Activated naive CD4-positive, alpha-beta T cell treated with anti-CD3 and anti-CD28 coated beads, Interleukin-2, amount 10 ng/mL, durations not matched to agents 7 days and 5 days (primary cell): ENCODE measurements at regions not wholly inside any gene's neighbourhood (a gene's known extent, or its start where the extent isn't known, plus 50 kb on each side); places are given as distances from the start of the nearest gene placed in this dataset.

Experiments
- CTCF ChIA-PET: fragments of 350-600 bp; sonication (Branson Sonifier 250); formaldehyde crosslinking; loops from one replicate; lab custom pipeline; 2021; ENCODE audit warnings: antibody characterized with exemption; lab: Charles Lee
- DNase-seq: peaks from one replicate; pipeline ENCODE4 v3.0.0-alpha.2; 2020
- H3K27ac Mint-ChIP-seq: one replicate; pipeline ENCODE4 v1.8.0; 2021; ENCODE audit warnings: mild to moderate bottlenecking, moderate library complexity, mixed read lengths
- H3K27me3 Mint-ChIP-seq: one replicate; pipeline ENCODE4 v1.8.0; 2021; ENCODE audit warnings: mild to moderate bottlenecking, mixed read lengths
- H3K36me3 Mint-ChIP-seq: one replicate; pipeline ENCODE4 v1.8.0; 2021; ENCODE audit warnings: mixed read lengths
- H3K4me1 Mint-ChIP-seq: one replicate; pipeline ENCODE4 v1.8.0; 2021; ENCODE audit warnings: mixed read lengths
- H3K4me3 Mint-ChIP-seq: one replicate; pipeline ENCODE4 v1.8.0; 2021; ENCODE audit warnings: mild to moderate bottlenecking, moderate library complexity, mixed read lengths
- H3K9me3 Mint-ChIP-seq: one replicate; pipeline ENCODE4 v1.8.0; 2021; ENCODE audit warnings: mixed read lengths

DNA sequence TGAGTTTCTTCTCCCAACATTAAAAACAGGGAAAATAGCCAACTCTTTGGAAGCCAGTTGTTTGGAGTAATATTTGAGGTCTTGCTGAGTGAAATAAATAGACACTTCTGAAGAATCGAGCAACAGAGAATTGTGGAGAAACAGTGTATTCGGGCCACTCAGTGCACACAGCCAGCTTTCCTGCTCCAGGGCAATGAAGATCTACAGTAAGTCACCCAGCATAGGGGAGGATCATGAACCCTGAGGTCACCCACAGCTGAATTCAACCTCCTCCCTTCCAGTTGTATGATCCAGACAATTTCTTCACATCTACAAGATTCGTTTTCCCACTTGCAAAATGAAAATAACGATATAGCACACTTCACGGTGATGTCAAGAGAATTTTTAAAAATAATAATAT is 161.7 kb upstream of the BCL6 start:
- no peak for DNase-seq
- no peaks in the 10 kb centered on the region for H3K27me3 Mint-ChIP-seq
- CTCF ChIA-PET = no interaction called here
- H3K36me3 Mint-ChIP-seq = peaks cover 3% of the 10 kb centered on the region
- H3K4me1 Mint-ChIP-seq = peaks cover 8% of the 10 kb centered on the region
- no peaks in the 10 kb centered on the region for H3K9me3 Mint-ChIP-seq
- no peak overlapping the region for H3K27ac Mint-ChIP-seq
- no peak overlapping the region for H3K4me3 Mint-ChIP-seq

GRCh38 chr3:187909866-187910265 is 164.6 kb upstream of the BCL6 start:
- Mint-ChIP-seq H3K4me3 (no peak overlapping the region), H3K27ac (no peak overlapping the region), H3K36me3 (peaks cover 3% of the 10 kb centered on the region), H3K9me3 (peaks cover 2% of the 10 kb centered on the region), H3K4me1 (peaks cover 23% of the 10 kb centered on the region), H3K27me3 (no peaks in the 10 kb centered on the region)
- CTCF ChIA-PET = no interaction called here
- no peak for DNase-seq

- H3K27me3 Mint-ChIP-seq = no peaks in the 10 kb centered on the region
- CTCF ChIA-PET = no interaction called here
Measured at GRCh38 chr3:187912007-187912406, 166.7 kb upstream of the BCL6 start.

GRCh38 chr3:187913617-187914033 is 168.4 kb upstream of the BCL6 start:
- no peak overlapping the region for H3K4me3 Mint-ChIP-seq
- no peaks in the 10 kb centered on the region for H3K27me3 Mint-ChIP-seq
- DNase-seq = no peak
- H3K4me1 Mint-ChIP-seq = peaks cover 54% of the 10 kb centered on the region
- H3K36me3 Mint-ChIP-seq = peaks cover 3% of the 10 kb centered on the region
- CTCF ChIA-PET = interaction anchor here (0.8 to 1.4 kb wide), 4 partner anchors 14 to 173 kb away, joined by 3 read pairs; no protein-coding TSS in a partner anchor
- peaks cover 2% of the 10 kb centered on the region for H3K9me3 Mint-ChIP-seq
- no peak overlapping the region for H3K27ac Mint-ChIP-seq

More at GRCh38 chr3:187912007-187912406, 166.7 kb upstream of the BCL6 start:
- Mint-ChIP-seq H3K27ac (no peak overlapping the region), H3K36me3 (peaks cover 3% of the 10 kb centered on the region), H3K4me3 (no peak overlapping the region), H3K9me3 (peaks cover 2% of the 10 kb centered on the region), H3K4me1 (peaks cover 39% of the 10 kb centered on the region)
- DNase-seq = no peak

DNA sequence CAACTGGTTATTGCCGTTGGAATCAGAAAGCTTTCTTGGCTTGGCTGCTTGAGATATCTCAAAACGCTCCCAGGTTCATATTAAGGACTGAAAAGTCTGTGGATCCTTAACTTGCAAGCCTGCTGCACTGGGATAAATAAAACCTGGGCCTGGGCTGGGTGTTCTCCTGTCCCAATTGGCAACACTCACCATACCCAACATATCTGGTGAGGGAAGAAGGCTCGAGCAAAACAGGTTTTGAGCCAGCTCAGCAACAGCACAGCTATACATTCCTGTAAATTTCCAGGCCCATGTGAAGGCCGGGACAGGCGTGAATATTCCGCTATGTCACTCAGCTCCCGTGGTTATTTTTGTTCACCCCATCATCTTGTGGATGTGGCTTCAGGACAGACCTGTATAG is 169.0 kb upstream of the BCL6 start:
- Mint-ChIP-seq H3K4me1 (peaks cover 60% of the 10 kb centered on the region), H3K27me3 (no peaks in the 10 kb centered on the region), H3K9me3 (peaks cover 2% of the 10 kb centered on the region), H3K27ac (no peak overlapping the region), H3K4me3 (no peak overlapping the region), H3K36me3 (peaks cover 3% of the 10 kb centered on the region)
- CTCF ChIA-PET = interaction anchor here (0.8 to 1.4 kb wide), 3 partner anchors 14 to 167 kb away, joined by 3 read pairs; no protein-coding TSS in a partner anchor
- no peak for DNase-seq

- DNase-seq = no peak
- Mint-ChIP-seq H3K27me3 (peaks cover 3% of the 10 kb centered on the region), H3K36me3 (peaks cover under 1% of the 10 kb centered on the region), H3K4me1 (peaks cover 67% of the 10 kb centered on the region), H3K27ac (no peak overlapping the region), H3K4me3 (no peak overlapping the region), H3K9me3 (peaks cover 2% of the 10 kb centered on the region)
- CTCF ChIA-PET = interaction anchor here (0.7 to 1.3 kb wide), 3 partner anchors 58 to 176 kb away, joined by 3 read pairs; no protein-coding TSS in a partner anchor
Measured at GRCh38 chr3:187916072-187916471, 170.8 kb upstream of the BCL6 start.

- peaks cover 82% of the 10 kb centered on the region for H3K4me1 Mint-ChIP-seq
- CTCF ChIA-PET = interaction anchor here (0.6 to 1.9 kb wide), 9 partner anchors 9 to 1037 kb away, joined by 3 to 8 read pairs (median 3); no protein-coding TSS in a partner anchor
- peaks cover 7% of the 10 kb centered on the region for H3K27me3 Mint-ChIP-seq
- no peak overlapping the region for H3K4me3 Mint-ChIP-seq
- peaks cover 7% of the 10 kb centered on the region for H3K36me3 Mint-ChIP-seq
- no peak for DNase-seq
- H3K9me3 Mint-ChIP-seq = no peaks in the 10 kb centered on the region
- peak overlapping the region; percentile 99 for H3K27ac Mint-ChIP-seq
Measured at GRCh38 chr3:187918081-187918644, 172.9 kb upstream of the BCL6 start.

DNA sequence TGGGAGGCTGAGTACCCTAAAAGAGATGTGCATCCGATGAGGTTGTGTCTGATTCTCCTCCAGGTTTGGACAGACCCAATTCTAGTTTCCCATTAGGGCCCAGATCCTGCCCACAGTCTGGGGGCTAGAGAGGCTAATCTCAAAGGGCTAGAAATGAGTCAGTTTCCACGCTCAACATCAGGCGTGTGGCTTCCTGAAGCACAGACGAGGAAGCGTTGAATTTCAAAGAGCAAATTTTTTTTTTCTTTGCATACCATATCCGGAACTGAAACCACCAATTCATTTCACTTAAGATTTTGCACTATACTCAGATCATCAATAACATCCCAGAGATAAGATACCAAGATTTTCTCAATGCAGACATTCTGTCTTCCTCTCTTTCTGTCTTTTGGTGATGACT is 173.8 kb upstream of the BCL6 start:
- H3K36me3 Mint-ChIP-seq = peaks cover 11% of the 10 kb centered on the region
- CTCF ChIA-PET = interaction anchor here (0.9 to 1.7 kb wide), 3 partner anchors 55 to 179 kb away, joined by 3 to 5 read pairs (median 5); no protein-coding TSS in a partner anchor
- H3K4me3 Mint-ChIP-seq = peak overlapping the region; percentile 69
- peaks cover 82% of the 10 kb centered on the region for H3K4me1 Mint-ChIP-seq
- H3K9me3 Mint-ChIP-seq = peaks cover 6% of the 10 kb centered on the region
- H3K27ac Mint-ChIP-seq = peak overlapping the region; percentile 99
- H3K27me3 Mint-ChIP-seq = peaks cover 7% of the 10 kb centered on the region
- peak; percentile 80 for DNase-seq

DNA sequence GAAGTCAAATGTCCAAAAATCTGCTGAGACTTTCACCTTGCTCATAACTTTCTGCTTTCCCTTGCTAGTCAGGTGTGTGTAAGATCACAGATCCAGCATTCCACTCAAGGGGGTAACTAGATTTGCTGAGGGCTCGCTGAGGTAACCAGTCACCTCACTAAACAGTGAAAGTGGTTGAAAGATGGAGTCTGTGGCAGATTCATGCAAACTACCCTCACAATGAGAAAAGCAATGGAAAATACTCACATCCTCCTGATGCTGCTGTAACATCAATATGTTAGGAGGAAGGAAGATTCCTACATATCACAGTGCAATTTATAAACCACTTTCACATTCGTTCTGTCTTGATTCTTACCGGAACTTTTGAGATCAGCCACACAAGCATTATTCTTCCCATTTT is 174.3 kb upstream of the BCL6 start:
- H3K36me3 Mint-ChIP-seq = peaks cover 11% of the 10 kb centered on the region
- H3K27me3 Mint-ChIP-seq = peaks cover 7% of the 10 kb centered on the region
- CTCF ChIA-PET = no interaction called here
- DNase-seq = peak; percentile 46
- peak overlapping the region; percentile 99 for H3K27ac Mint-ChIP-seq
- H3K4me1 Mint-ChIP-seq = peaks cover 79% of the 10 kb centered on the region
- peaks cover 10% of the 10 kb centered on the region for H3K9me3 Mint-ChIP-seq
- H3K4me3 Mint-ChIP-seq = peak overlapping the region; percentile 69

GRCh38 chr3:187920030-187920429 is 174.8 kb upstream of the BCL6 start:
- Mint-ChIP-seq H3K36me3 (peaks cover 15% of the 10 kb centered on the region), H3K4me3 (peak overlapping the region; percentile 69), H3K4me1 (peaks cover 75% of the 10 kb centered on the region), H3K27ac (peak overlapping the region; percentile 99), H3K27me3 (peaks cover 7% of the 10 kb centered on the region), H3K9me3 (peaks cover 14% of the 10 kb centered on the region)
- CTCF ChIA-PET = no interaction called here
- DNase-seq = no peak

DNA sequence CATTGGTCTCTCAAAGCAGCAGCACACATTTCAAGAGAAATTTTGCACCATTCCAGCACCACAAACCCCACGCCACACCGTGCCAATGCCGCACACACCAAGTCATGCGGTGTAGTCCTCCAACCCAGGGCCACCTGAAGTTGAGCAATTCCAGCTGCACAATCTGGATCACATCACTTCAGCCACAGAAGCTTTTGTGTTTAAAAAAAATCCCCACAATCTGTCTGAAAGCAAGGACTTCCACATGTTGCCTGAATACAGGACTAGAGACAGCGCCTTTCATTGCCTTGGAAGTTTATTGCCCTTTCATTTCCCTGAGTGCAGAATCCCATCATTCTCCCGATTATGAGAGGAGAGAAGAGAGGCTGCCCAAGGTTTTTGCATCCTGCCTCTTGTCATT is 175.6 kb upstream of the BCL6 start:
- peak overlapping the region; percentile 16 for H3K27ac Mint-ChIP-seq
- H3K4me3 Mint-ChIP-seq = no peak overlapping the region
- peaks cover 7% of the 10 kb centered on the region for H3K27me3 Mint-ChIP-seq
- peaks cover 68% of the 10 kb centered on the region for H3K4me1 Mint-ChIP-seq
- H3K36me3 Mint-ChIP-seq = peaks cover 22% of the 10 kb centered on the region
- peaks cover 21% of the 10 kb centered on the region for H3K9me3 Mint-ChIP-seq
- no peak for DNase-seq
- CTCF ChIA-PET = no interaction called here

- peak overlapping the region; percentile 42 for H3K27ac Mint-ChIP-seq
- CTCF ChIA-PET = interaction anchor here (0.7 kb wide), 1 partner anchor 82 kb away, joined by 5 read pairs; no protein-coding TSS in a partner anchor
Measured at GRCh38 chr3:187921391-187922074, 176.3 kb upstream of the BCL6 start.

GRCh38 chr3:187922704-187923416 is 177.6 kb upstream of the BCL6 start:
- peaks cover 22% of the 10 kb centered on the region for H3K36me3 Mint-ChIP-seq
- no peak for DNase-seq
- CTCF ChIA-PET = interaction anchor here (1.1 kb wide), 1 partner anchor 182 kb away, joined by 5 read pairs; no protein-coding TSS in a partner anchor

More at GRCh38 chr3:187921391-187922074, 176.3 kb upstream of the BCL6 start:
- Mint-ChIP-seq H3K36me3 (peaks cover 22% of the 10 kb centered on the region), H3K4me3 (no peak overlapping the region), H3K4me1 (peaks cover 68% of the 10 kb centered on the region), H3K9me3 (peaks cover 21% of the 10 kb centered on the region), H3K27me3 (peaks cover 7% of the 10 kb centered on the region)
- DNase-seq = no peak

GRCh38 chr3:187924651-187925050 is 179.4 kb upstream of the BCL6 start:
- Mint-ChIP-seq H3K9me3 (peaks cover 21% of the 10 kb centered on the region), H3K27ac (no peak overlapping the region), H3K4me3 (no peak overlapping the region), H3K4me1 (peaks cover 53% of the 10 kb centered on the region), H3K27me3 (peaks cover 7% of the 10 kb centered on the region), H3K36me3 (peaks cover 22% of the 10 kb centered on the region)
- CTCF ChIA-PET = no interaction called here
- DNase-seq = no peak

More at GRCh38 chr3:187922704-187923416, 177.6 kb upstream of the BCL6 start:
- Mint-ChIP-seq H3K4me3 (no peak overlapping the region), H3K4me1 (peaks cover 61% of the 10 kb centered on the region), H3K9me3 (peaks cover 21% of the 10 kb centered on the region), H3K27ac (no peak overlapping the region), H3K27me3 (peaks cover 7% of the 10 kb centered on the region)
